ENCODE measurements at regions not wholly inside any gene's neighbourhood (a gene's known extent, or its start where the extent isn't known, plus 50 kb on each side); places are given as distances from the start of the nearest gene placed in this dataset.

GRCh38 chr15:81789403-81789802 lies 256.4 kb downstream of the MEX3B start:
- TF ChIP-seq CTCF (IDR thresholded peaks at IDR 0.05) (no peak), ZFX (IDR thresholded peaks at IDR 0.05; ENCODE audit: borderline replicate concordance) (no peak)
